BLaER1 treated with 17β-estradiol and CSF1 and Interleukin-3, amounts not matched to agents 10 nM and 100 nM (cell line): ENCODE measurements at regions not wholly inside any gene's neighbourhood (a gene's known extent, or its start where the extent isn't known, plus 50 kb on each side); places are given as distances from the start of the nearest gene placed in this dataset.
"Not testable (repeated sequence)": the region's sequence is repeated elsewhere in the genome, so short reads cannot be mapped to it uniquely, and the experiment has no call there.

Experiments used
- H3K27ac ChIP-seq, 11 experiments: shearing (Covaris generic); formaldehyde crosslinking; 2 replicates each; pipeline ENCODE4 v1.8.1; 2022
- H3K27me3 ChIP-seq, 11 experiments: shearing (Covaris generic); formaldehyde crosslinking; 2 replicates each; pipeline ENCODE4 v1.8.1; 2022
- H3K36me3 ChIP-seq, 11 experiments: shearing (Covaris generic); formaldehyde crosslinking; 2 replicates each; pipeline ENCODE4 v1.8.1; 2022
- H3K4me1 ChIP-seq, 10 experiments: shearing (Covaris generic); formaldehyde crosslinking; 2 replicates each; pipeline ENCODE4 v1.8.1; 2022
- H3K4me2 ChIP-seq, 11 experiments: shearing (Covaris generic); formaldehyde crosslinking; 2 replicates each; pipeline ENCODE4 v1.8.1; 2022
- H3K4me3 ChIP-seq, 10 experiments: shearing (Covaris generic); formaldehyde crosslinking; 2 replicates each; pipeline ENCODE4 v1.8.1; 2022
- H3K9ac ChIP-seq, 11 experiments: shearing (Covaris generic); formaldehyde crosslinking; 2 replicates each; pipeline ENCODE4 v1.8.1; 2022
- H3K9me3 ChIP-seq, 11 experiments: shearing (Covaris generic); formaldehyde crosslinking; replicated peaks in 1 of 11; 2 replicates each; pipeline ENCODE4 v1.8.1; 2022
- H4K20me1 ChIP-seq, 11 experiments: shearing (Covaris generic); formaldehyde crosslinking; 2 replicates each; pipeline ENCODE4 v1.8.1; 2022

GRCh38 chr9:42437057-42437759, 253.7 kb downstream of the SPATA31A6 start:
- H3K4me1 ChIP-seq, H3K4me3 ChIP-seq, H3K9me3 ChIP-seq, H3K36me3 ChIP-seq, H3K4me2 ChIP-seq, H3K27me3 ChIP-seq, H4K20me1 ChIP-seq, H3K9ac ChIP-seq, H3K27ac ChIP-seq: not testable (repeated sequence)

DNA sequence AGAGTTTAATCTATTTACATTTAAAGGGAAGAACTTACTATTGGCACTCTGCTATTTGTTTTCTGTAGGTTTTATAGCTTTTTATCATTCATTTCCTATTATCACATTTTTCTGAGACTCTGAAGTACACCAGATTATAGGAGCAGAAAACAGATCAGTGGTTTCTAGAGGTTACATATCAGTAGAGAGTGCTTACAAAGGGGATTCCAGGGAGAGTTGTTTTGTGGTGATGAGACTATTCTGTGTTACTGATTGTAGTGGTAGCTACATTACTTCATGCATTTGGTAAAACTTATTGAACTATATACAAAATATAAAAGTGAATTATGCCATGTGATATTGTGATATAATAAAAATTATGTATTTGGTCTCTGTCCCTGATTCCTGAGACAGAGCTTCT, 259.2 kb downstream of the SPATA31A6 start:
- not testable (repeated sequence) for H3K27ac ChIP-seq, H3K9me3 ChIP-seq, H3K4me2 ChIP-seq, H4K20me1 ChIP-seq, H3K27me3 ChIP-seq, H3K4me1 ChIP-seq, H3K36me3 ChIP-seq, H3K4me3 ChIP-seq, H3K9ac ChIP-seq

GRCh38 chr9:42443414-42443813, 260.0 kb downstream of the SPATA31A6 start:
- H3K9me3 ChIP-seq, H4K20me1 ChIP-seq, H3K27me3 ChIP-seq, H3K4me3 ChIP-seq, H3K4me1 ChIP-seq, H3K36me3 ChIP-seq: not testable (repeated sequence)
- Histone ChIP-seq H3K4me2 (peak overlapping the region in 3 of 11 experiments; percentile 5 to 46 (median 36); a peak in 3 of 22 replicates), H3K27ac (peak overlapping the region in 3 of 11 experiments; percentile 44 to 72 (median 50); a peak in 5 of 22 replicates), H3K9ac (0 out of 22 replicates have a peak overlapping the region, but pooled peaks of 1 of the 11 experiments have one; percentile 15)

DNA sequence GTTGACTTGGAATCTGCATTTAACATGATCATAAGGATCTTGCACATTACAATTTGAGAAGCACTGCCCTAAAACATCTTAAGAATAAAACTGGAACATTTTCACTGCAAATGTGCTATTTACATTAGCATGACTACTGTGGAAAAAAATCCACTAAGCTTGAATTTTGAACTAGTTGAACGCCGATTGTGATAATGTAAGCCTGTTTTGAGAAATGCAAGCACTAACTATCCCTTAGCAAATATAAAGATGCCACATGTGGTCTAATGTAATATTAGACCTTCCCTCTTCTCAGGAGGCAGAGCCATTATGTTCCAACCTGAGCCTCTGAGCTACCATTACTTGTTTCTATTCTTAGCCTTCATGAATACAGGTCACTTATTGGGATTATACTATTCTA, 278.0 kb downstream of the SPATA31A6 start:
- H4K20me1 ChIP-seq, H3K4me1 ChIP-seq, H3K27ac ChIP-seq, H3K9me3 ChIP-seq, H3K4me3 ChIP-seq, H3K27me3 ChIP-seq, H3K9ac ChIP-seq, H3K4me2 ChIP-seq, H3K36me3 ChIP-seq: not testable (repeated sequence)

- not testable (repeated sequence) for H3K4me3 ChIP-seq, H3K9me3 ChIP-seq, H3K4me1 ChIP-seq, H3K27ac ChIP-seq, H3K36me3 ChIP-seq, H4K20me1 ChIP-seq, H3K27me3 ChIP-seq, H3K9ac ChIP-seq, H3K4me2 ChIP-seq
Observed at GRCh38 chr9:42461863-42462262, 278.4 kb downstream of the SPATA31A6 start.

DNA sequence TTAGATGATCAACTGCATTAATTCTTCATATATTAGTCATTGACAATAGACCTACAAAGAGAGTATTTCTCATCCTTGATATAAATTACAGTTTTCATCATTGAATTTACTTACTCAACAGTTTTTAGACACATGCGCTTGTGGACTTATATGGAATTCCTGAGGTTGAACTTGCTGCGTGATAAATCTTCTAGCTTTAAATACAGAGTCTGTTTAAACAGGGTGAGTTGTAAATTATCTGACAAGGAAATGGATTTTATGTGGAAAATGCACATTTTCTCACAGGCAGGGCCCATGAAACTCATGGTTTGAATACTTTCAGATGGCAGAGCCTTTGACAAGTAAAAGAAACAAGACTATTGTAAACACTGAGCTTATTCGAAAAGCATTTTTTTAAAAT, 280.5 kb downstream of the SPATA31A6 start:
- not testable (repeated sequence) for H3K27ac ChIP-seq, H3K4me1 ChIP-seq, H3K4me2 ChIP-seq

GRCh38 chr9:42470577-42470976, 287.1 kb downstream of the SPATA31A6 start:
- not testable (repeated sequence) for H3K9me3 ChIP-seq, H3K9ac ChIP-seq, H3K36me3 ChIP-seq, H3K27me3 ChIP-seq, H3K4me1 ChIP-seq, H3K27ac ChIP-seq, H3K4me3 ChIP-seq, H3K4me2 ChIP-seq, H4K20me1 ChIP-seq

More for the DNA sequence above, 280.5 kb downstream of the SPATA31A6 start:
- H4K20me1 ChIP-seq, H3K36me3 ChIP-seq, H3K27me3 ChIP-seq, H3K9ac ChIP-seq, H3K9me3 ChIP-seq, H3K4me3 ChIP-seq: not testable (repeated sequence)

DNA sequence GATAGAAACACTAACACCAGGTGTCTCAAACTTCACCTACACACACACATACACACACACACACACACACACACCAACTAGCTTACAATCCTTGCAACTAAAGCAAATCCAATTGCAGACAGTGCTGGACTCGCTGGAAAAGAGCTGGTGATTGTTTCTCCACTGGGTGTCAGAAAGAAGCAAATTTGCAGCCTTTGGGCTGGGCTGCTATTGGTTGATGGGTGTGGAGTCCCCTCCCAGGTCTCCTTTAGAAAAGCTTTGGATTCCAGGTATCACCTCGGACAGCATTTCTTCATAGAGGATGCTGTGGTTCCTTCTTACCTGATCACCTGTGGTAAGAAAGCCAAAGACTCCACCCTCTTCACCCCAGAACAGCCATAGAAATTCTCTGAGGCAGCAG, 307.5 kb downstream of the SPATA31A6 start:
- not testable (repeated sequence) for H3K27me3 ChIP-seq, H3K4me3 ChIP-seq, H3K36me3 ChIP-seq, H3K9ac ChIP-seq, H3K4me2 ChIP-seq, H3K9me3 ChIP-seq, H3K4me1 ChIP-seq, H4K20me1 ChIP-seq, H3K27ac ChIP-seq

DNA sequence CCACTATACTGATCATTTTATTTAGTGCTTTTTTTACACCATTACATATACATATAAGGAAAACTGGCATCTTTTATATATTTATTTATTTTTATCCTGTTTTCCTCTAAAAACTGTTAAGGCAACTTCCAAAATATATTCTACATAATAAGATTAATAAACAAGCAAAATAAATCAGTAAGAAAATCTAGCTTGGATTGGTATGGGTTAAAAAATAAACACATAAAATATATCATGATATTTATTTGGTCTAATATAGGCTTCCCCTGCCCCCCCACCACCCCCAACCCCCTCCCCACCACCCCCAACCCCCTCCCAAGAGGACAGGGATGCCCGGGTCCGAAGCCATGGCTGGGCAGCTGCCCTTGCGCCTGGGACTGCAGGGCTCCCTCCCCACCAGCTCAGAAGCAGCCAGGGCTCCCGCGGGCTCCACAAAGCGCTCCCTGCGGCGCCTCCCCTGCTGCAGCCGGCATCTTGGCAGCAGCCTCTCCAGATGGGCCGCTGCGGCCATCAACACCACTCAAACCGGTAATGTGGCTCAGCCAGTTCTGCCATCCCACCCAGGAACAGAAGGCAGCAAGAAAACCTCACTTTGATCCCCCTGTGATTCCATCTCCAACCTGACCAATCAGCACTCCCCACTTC, 319.3 kb downstream of the SPATA31A6 start:
- not testable (repeated sequence) for H3K36me3 ChIP-seq, H3K27me3 ChIP-seq, H3K4me1 ChIP-seq, H3K4me3 ChIP-seq, H3K27ac ChIP-seq, H3K9me3 ChIP-seq, H3K4me2 ChIP-seq, H3K9ac ChIP-seq, H4K20me1 ChIP-seq

DNA sequence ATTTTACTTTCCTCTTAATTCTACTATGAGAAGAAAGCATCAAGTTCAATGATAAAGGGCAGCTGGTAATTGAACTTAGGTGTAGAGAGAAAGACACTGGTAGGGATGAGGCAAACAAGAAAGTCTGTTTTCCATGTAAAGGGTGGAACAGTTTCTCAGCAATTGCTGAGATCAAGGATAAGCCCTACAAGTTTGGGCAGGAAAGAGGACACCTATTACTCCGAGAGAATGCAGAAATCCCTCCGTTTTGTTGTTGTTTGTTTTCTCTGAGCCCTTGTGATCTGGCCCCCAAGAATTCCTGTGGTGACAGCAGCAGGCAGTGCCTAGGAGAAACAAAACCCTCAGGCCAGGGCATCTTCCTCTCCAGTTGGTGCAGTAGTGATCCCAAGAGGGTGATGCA, 324.7 kb downstream of the SPATA31A6 start:
- H3K9me3 ChIP-seq, H3K4me3 ChIP-seq, H4K20me1 ChIP-seq, H3K27ac ChIP-seq, H3K9ac ChIP-seq, H3K4me1 ChIP-seq, H3K4me2 ChIP-seq, H3K36me3 ChIP-seq, H3K27me3 ChIP-seq: not testable (repeated sequence)

GRCh38 chr9:42513535-42513934, 330.1 kb downstream of the SPATA31A6 start:
- not testable (repeated sequence) for H3K9me3 ChIP-seq, H3K4me2 ChIP-seq, H3K9ac ChIP-seq

GRCh38 chr9:42534325-42534983, 351.0 kb downstream of the SPATA31A6 start:
- not testable (repeated sequence) for H3K9ac ChIP-seq, H3K27ac ChIP-seq, H3K27me3 ChIP-seq, H3K4me1 ChIP-seq, H3K36me3 ChIP-seq, H4K20me1 ChIP-seq, H3K9me3 ChIP-seq, H3K4me2 ChIP-seq, H3K4me3 ChIP-seq

More at GRCh38 chr9:42513535-42513934, 330.1 kb downstream of the SPATA31A6 start:
- H3K27ac ChIP-seq, H3K4me1 ChIP-seq, H3K27me3 ChIP-seq, H4K20me1 ChIP-seq, H3K4me3 ChIP-seq, H3K36me3 ChIP-seq: not testable (repeated sequence)

GRCh38 chr9:42534984-42535325, 351.5 kb downstream of the SPATA31A6 start:
- H3K9ac ChIP-seq, H3K4me2 ChIP-seq, H4K20me1 ChIP-seq, H3K4me3 ChIP-seq, H3K36me3 ChIP-seq, H3K27me3 ChIP-seq, H3K4me1 ChIP-seq, H3K27ac ChIP-seq, H3K9me3 ChIP-seq: not testable (repeated sequence)

GRCh38 chr9:42550789-42551357, 367.4 kb downstream of the SPATA31A6 start:
- not testable (repeated sequence) for H3K27ac ChIP-seq, H3K27me3 ChIP-seq, H3K9ac ChIP-seq, H3K9me3 ChIP-seq, H3K4me3 ChIP-seq, H3K4me1 ChIP-seq, H3K36me3 ChIP-seq, H4K20me1 ChIP-seq, H3K4me2 ChIP-seq
